Choroid plexus epithelial cell (primary cell): ENCODE measurements at regions not wholly inside any gene's neighbourhood (a gene's known extent, or its start where the extent isn't known, plus 50 kb on each side); places are given as distances from the start of the nearest gene placed in this dataset.

Experiments
- DNase-seq: peaks from one replicate; pipeline ENCODE4 v3.0.0-alpha.2; 2010; ENCODE audit warnings: low read depth
- H3K4me3 ChIP-seq: 2 replicates; pipeline ENCODE4 v1.5.1; 2011; ENCODE audit warnings: low read depth, mild to moderate bottlenecking, control low read depth, low read length, moderate library complexity
- TF ChIP-seq, protein P1 (sequence below): conservative IDR thresholded peaks from 2 replicates; pipeline ENCODE4 v1.5.1; 2011; ENCODE audit warnings: low read depth, mild to moderate bottlenecking, control low read depth, inconsistent platforms, low read length, moderate library complexity

DNA sequence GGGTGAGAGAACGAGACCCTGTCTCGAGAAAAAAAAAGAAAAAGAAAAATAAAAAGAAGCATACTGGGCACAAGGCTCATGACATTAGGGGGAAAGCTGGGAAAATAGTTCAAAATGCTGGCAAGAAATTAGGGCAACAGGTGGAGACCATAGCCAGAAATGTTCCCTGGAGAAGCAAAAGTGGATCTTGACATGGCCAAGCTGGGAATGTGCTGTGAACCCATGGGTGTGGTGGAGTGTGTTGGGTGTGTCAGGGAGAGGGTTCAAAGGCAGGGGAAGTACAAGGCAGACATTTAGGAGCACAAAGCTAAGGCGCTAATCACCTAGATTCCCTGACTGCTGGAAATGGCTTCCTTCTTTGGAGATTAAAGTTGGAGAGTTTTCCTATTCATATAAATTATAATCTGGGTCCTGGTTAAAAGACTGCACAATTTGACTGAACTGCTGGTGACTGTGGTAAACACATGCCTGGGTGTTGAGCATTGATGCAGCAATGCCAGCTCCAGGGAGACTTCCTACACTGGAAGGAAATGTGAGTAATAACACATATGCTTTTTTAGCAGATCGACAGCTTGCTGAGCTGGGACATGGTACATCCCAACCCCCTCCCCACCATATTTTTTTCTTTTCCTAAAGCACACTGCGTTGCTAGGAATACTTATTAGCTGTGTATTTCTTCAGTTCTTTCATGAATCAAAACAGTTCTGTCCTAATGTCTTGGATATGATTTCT is 70.1 kb upstream of the ARHGAP21 start:
- peak; percentile 33 for DNase-seq
- H3K4me3 ChIP-seq: no peak overlapping the region
- TF ChIP-seq, protein P1, sequence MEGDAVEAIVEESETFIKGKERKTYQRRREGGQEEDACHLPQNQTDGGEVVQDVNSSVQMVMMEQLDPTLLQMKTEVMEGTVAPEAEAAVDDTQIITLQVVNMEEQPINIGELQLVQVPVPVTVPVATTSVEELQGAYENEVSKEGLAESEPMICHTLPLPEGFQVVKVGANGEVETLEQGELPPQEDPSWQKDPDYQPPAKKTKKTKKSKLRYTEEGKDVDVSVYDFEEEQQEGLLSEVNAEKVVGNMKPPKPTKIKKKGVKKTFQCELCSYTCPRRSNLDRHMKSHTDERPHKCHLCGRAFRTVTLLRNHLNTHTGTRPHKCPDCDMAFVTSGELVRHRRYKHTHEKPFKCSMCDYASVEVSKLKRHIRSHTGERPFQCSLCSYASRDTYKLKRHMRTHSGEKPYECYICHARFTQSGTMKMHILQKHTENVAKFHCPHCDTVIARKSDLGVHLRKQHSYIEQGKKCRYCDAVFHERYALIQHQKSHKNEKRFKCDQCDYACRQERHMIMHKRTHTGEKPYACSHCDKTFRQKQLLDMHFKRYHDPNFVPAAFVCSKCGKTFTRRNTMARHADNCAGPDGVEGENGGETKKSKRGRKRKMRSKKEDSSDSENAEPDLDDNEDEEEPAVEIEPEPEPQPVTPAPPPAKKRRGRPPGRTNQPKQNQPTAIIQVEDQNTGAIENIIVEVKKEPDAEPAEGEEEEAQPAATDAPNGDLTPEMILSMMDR: no peak

DNA sequence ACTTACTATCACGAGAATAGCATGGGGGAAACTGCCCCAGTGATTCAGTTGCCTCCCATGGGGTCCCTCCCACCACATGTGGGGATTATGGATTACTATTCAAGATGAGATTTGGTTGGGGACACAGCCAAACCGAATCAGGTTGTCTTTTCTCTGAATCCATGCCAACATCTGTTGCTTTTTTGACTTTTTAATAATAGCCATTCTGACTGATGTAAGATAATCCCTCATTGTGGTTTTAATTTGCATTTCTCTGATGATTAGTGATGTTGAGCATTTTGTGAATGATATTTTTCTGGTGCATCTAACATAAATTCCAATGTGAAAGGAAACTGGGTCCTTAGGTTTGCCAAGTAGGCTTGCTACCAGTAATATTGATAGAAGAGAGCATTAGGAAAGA is 69.0 kb upstream of the ARHGAP21 start:
- TF ChIP-seq, protein P1: no peak
- no peak for DNase-seq
- H3K4me3 ChIP-seq: no peak overlapping the region

DNA sequence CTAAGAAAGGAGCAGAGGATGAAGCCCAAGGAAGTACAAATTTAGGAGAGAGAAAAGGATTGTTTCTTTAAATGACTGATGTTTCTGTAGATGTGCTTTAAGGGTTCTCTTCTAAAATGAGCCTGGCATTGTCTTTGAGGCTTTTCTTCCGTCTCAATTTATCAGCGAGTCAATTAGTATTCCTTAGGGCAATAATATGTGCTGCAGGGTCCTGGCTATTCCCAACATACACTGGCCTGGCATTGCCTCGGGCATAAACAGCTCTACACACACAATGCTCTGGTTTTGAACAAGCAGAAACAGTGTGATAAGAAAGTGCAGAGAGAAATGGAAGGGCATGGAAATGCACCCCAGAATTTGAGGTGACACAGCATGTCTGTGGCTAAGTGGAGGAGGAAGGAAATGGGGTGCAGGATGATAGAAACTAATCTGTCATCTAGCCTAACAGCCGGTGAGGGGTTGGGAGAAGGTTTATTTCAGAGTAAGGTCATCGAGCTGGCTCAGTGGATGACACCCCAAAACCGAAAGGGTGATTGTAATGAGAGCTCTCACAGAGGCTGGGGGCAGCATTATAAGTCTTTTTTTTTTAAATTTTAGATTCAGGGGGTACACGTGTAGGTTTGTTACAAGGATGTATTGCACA is 67.5 kb upstream of the ARHGAP21 start:
- no peak overlapping the region for H3K4me3 ChIP-seq
- TF ChIP-seq, protein P1: no peak
- DNase-seq: no peak

DNA sequence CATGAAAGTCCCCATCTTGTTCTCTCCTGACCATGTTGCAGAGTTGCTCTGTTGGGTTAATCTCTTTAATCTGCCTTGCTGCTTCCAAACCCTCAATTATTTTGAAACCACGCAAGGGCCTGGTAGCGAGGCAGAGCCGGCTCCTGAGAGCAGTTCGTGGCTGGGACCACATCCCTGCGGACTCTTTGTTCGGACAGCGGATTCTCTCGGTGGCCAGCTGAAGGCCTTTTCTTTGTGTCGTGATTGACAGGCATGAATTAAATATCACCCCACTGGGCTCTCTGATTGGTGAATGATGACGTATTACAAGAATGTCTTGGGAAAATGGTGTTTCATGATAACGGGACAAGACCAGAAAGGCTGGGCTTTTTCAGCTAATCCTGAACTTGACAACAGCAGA is 66.9 kb upstream of the ARHGAP21 start:
- TF ChIP-seq, protein P1: no peak

DNA sequence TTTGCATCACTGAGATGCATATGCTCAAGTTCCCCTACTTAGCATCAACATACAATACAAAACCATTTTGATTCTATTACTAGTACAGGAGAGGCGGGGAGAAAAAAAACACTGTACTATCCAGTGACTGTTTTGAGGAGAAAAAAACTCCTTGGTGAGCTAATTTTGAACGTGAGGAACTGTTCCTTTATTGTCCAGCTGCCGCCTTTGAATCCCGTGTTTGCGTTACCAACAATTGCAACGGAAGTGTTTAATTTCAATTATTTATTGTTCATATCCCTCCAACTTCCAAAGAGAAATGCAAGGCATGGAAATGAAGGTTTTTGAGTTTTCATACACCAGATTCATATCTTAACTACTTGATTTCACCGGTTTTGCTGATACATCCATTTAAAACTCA is 66.4 kb upstream of the ARHGAP21 start:
- TF ChIP-seq, protein P1: no peak
- no peak overlapping the region for H3K4me3 ChIP-seq
- DNase-seq: no peak

More for the DNA sequence above, 66.9 kb upstream of the ARHGAP21 start:
- no peak for DNase-seq
- no peak overlapping the region for H3K4me3 ChIP-seq

DNA sequence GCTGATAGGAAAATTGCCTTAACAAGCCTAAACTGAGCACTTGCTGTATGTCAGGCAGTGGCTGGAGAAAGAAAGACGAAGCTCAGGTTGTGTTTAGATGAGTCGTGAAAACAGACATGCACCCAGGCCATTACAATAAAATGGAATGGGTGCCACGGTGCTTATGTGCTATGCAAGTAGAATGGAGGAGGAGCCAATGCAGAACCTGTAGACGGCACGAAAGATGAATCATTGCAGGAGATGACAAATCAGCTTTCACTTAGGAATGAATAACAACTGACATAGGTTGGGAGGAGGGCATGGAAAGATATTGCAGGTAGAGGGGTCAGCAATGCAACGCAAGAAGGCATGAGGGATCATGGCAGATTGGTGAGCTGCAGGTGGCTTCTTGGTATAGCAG is 61.2 kb upstream of the ARHGAP21 start:
- TF ChIP-seq, protein P1: no peak
- no peak for DNase-seq

DNA sequence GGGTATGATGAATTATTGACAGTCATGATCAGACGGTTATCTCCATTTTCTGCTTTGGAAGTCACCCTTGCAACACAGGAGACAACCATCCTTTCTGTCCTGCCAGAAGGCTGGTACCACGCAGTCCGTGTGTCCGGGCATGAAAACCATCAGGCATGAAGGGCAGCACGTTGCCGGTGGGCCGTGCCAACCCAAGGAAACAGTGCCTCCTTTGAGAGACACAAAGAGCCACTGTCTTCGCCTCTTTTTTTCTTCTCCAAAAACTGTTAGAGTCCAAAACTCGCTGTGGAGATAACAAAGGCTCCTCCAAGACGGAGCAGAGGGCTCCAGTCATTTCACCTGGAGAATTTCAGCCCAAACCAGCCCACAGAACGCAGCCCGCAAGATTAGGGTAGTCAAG is 60.4 kb upstream of the ARHGAP21 start:
- no peak for DNase-seq
- TF ChIP-seq, protein P1: no peak
- H3K4me3 ChIP-seq: no peak overlapping the region

More for the DNA sequence above, 61.2 kb upstream of the ARHGAP21 start:
- H3K4me3 ChIP-seq: no peak overlapping the region
